HG03064 (cell line): ENCODE measurements at regions not wholly inside any gene's neighbourhood (a gene's known extent, or its start where the extent isn't known, plus 50 kb on each side); places are given as distances from the start of the nearest gene placed in this dataset.

Experiments used
- ATAC-seq: cut with Tn5 transposase; IDR thresholded peaks from one replicate; pipeline ENCODE4 v1.9.1; 2021; ENCODE audit warnings: low read depth; ENCODE audit not compliant: unreplicated experiment

DNA sequence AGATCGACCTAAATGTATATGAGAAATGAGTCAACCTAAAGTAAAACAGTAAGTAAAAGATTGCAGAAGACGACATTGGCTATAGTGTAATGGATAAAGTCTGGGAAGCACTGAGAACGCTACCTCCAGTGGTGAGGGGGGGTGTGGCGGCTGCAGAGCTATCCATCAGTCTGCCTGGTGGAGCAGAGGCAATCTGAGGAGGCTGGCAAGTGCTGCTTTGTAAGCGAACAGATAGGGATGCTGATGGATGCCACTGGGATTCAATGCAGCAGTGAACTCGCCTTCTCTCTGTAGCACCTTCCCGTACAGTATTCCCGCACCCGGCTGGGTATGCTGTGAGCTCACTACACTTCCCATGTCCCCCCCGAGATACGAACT is 261.5 kb downstream of the NSG2 start:
- no peak for ATAC-seq

DNA sequence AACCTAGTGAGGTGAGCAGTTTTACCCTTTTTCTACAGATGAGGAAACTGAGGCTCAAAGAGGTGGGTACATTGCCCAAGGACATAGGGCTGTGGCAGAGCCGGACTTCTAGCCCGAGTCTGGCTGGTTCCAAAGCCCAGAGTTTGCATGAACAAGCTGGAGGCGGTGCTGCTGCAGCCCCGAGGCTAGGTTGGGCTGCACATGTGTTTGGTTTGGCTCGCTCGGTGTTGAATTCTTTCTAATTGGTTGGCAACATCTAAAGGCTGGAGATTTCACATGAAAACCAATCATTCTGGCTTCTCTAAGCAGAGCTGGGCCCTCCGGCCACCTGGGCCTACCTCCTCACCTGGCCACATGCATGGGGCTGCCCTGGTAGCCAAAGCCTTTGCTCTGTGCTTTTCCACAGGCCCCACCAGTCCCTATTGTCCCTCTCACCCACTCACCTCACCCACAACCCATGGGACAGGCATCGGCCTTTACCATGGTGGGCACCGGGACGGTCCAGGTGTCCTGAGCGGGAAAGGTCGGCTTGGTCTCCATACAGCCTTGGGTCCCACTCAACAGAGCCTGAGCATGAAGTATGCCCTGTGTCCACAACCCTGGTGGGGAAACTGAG is 262.3 kb downstream of the NSG2 start:
- ATAC-seq = no peak

DNA sequence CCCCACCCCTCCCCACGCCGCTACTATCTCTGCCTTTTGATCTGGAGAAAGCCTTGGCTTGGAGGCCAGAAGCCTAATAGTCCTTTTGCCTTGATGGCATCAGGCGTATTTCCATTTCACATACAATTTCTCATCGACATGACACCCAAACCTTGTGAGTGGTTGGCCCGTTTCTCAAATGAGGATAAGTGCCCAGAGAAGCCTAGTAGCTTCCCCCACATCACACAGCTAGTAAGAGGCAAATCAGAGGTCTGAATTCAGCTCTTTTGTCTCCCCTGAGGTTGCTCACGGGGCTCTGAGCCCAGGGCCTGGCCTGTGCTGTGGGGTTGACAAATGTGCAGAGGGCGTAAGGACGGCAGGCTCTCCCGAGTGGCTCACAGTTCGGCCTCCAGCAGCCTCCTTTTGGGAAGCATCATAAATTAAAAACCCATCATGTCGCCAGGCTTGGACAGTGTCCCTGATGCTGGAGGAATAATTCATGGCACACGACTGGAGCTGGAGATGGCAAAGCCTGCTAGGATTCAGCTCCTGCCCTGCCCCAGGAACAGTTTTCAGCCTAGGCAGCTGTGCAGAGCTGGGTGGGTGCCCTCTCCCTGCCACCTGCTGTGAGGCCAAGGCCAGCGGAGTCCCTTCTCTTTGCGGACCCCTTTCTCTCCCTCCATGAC is 263.8 kb downstream of the NSG2 start:
- ATAC-seq = no peak

DNA sequence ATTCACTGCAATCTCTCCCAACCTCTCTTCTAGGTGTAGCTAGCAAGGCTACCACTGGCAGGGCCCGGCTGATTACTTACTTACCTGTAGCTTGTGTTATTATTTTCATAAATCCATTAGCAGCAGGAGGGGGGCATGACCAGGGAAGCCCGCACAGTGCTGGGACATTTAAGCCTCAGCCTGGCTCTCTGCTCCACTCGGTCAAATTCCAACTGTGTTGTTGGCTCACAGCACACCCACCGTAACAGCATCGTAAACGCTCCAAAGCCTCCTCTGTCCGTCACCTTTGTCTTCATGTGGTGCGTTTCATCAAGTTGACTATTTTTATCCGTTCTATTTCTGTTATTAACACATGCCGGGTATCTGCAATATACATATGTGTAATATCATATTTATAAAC is 264.7 kb downstream of the NSG2 start:
- no peak for ATAC-seq

GRCh38 chr5:174310706-174311105 is 265.2 kb downstream of the NSG2 start:
- ATAC-seq = no peak

- no peak for ATAC-seq
These were observed 265.6 kb downstream of the NSG2 start for GRCh38 chr5:174311121-174311520.

DNA sequence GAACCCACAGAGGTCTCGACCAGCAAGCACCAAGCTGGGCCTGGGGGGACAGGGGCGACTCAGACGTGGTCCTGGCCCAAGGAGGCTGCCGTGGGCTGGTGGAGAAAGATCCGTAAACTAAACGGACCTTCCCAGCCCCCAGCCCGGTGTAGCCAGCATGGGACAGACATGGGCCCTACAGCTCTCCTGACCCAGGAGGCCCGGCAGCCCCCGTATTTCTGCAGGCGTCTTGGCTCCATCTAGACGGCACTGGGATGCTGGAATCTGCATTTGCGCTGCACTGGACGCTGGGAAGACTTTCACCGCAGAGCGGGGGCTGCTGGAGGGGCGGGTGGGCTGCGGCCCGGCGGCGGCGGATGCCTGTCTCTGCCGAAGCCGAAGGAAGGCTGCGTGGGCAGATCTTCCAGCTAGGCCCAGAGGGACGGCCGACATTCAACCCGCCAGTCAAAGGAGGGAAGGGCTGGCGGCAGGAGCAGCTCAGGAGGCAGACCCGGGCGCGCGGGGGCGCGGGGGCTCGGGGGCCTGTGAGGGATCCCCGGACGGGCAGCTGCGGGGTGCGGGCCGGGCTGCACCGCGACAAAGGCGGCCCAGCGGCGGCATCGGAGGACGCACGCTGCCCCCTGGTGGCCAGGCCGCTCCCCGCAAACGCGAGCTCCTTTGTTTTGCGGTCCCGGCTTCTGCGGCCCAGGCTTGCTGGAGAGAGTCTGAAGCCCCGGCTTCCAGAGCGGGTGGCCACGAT is 266.2 kb downstream of the NSG2 start:
- ATAC-seq = no peak

DNA sequence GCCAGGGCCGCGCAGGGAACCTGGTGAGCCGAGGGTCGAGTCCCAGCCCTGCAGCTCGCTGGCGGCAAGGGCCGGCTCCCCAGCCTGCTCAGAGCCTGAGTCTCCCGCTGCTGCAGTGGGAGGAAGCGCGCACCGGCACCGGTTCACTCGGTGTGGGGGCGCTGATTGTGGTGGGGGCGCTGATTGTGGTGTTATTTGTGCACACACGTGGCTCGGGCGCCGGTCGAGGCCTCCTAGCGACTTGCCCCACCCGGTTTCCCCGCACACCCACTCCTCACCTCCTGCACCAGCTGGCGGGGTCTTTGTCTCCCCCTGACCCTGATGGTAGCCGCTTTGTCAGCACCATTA is 266.7 kb downstream of the NSG2 start:
- no peak for ATAC-seq

- ATAC-seq = no peak
These were observed 267.1 kb downstream of the NSG2 start for GRCh38 chr5:174312641-174313040.

GRCh38 chr5:174313615-174314014 is 268.1 kb downstream of the NSG2 start:
- ATAC-seq = no peak

- no peak for ATAC-seq
These were observed 268.8 kb downstream of the NSG2 start for GRCh38 chr5:174314261-174314660.

- no peak for ATAC-seq
These were observed 270.0 kb downstream of the NSG2 start for GRCh38 chr5:174315471-174315870.

GRCh38 chr5:174315871-174316270 is 270.4 kb downstream of the NSG2 start:
- ATAC-seq = no peak

- ATAC-seq = no peak
These were observed 270.8 kb downstream of the NSG2 start for GRCh38 chr5:174316326-174316725.

DNA sequence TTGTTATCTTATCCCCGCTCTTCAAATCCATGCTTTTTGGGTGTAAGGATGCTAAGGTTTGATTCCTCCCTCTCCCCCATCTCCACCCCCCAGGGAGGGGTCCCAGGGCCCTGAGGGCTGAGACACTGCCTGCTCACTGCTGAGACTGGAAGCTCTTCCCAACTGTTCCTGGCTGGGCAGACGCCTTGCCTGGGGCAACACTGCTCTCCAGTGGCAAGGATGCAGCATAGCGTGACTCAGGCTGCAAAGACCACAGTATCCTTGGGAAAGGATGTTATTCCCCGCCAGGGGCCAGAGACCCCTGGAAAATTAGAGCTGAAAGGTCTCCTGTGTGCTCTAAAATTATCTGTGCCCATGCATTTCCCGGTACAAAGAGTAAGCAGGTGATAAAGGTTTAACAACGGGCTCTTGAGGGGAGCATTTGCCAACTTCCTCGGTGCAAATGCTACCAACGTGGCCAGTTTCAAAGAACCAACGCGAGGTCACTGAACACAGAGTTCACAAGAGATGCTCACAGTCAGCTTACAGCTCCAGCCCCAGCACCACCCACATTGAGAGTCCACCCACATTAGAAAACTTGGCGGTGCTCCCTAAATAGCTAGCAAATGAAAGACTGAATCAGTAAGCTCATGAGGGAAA is 271.9 kb downstream of the NSG2 start:
- no peak for ATAC-seq

GRCh38 chr5:174318578-174318977 is 273.1 kb downstream of the NSG2 start:
- ATAC-seq = no peak

- no peak for ATAC-seq
These were observed 274.0 kb downstream of the NSG2 start for GRCh38 chr5:174319551-174319950.

GRCh38 chr5:174320051-174320450 is 274.5 kb downstream of the NSG2 start:
- ATAC-seq = no peak

- ATAC-seq = no peak
These were observed 278.4 kb downstream of the NSG2 start for GRCh38 chr5:174323878-174324281.

DNA sequence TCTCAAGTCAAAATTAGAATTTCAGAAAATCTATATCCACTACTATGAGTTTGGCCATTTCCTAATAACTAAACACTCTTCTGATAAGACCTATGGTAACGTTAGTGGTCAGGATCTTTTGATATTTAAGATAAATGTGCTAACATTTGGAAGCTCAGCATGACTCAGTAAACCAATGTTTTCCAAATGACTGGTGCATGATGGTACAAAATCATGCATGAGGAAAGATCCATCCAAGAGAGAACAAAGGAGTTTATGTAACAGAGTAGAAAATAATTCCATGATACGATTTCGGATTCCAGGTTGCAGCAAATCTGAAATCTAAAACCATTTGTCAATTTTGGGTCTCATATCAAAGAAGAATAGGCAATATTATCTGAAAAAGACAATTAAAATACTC is 279.2 kb downstream of the NSG2 start:
- ATAC-seq = no peak

- ATAC-seq = no peak
These were observed 279.9 kb downstream of the NSG2 start for GRCh38 chr5:174325431-174325830.

GRCh38 chr5:174325961-174326360 is 280.5 kb downstream of the NSG2 start:
- ATAC-seq = no peak
